ENCODE measurements at regions not wholly inside any gene's neighbourhood (a gene's known extent, or its start where the extent isn't known, plus 50 kb on each side); places are given as distances from the start of the nearest gene placed in this dataset.

DNA sequence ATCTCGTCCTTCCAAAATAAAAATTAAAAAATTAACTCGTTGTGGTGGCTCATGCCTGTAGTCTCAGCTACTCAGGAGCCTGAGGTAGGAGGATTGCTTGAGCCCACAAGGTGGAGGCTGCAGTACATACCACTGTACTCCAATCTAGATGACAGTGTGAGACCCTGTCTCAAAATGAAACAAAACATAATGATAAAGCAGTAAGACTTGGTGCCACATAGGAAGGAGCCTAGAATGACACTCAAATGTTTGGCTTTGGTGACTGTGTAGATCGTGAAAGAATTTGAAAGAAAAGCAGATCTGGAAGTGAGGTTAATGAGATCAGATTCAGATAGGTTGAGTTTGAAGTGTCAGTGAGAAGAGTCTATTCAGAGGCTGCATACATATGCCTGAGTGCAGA is 150.1 kb upstream of the ATP2B1 start:
- TF ChIP-seq, protein P1, sequence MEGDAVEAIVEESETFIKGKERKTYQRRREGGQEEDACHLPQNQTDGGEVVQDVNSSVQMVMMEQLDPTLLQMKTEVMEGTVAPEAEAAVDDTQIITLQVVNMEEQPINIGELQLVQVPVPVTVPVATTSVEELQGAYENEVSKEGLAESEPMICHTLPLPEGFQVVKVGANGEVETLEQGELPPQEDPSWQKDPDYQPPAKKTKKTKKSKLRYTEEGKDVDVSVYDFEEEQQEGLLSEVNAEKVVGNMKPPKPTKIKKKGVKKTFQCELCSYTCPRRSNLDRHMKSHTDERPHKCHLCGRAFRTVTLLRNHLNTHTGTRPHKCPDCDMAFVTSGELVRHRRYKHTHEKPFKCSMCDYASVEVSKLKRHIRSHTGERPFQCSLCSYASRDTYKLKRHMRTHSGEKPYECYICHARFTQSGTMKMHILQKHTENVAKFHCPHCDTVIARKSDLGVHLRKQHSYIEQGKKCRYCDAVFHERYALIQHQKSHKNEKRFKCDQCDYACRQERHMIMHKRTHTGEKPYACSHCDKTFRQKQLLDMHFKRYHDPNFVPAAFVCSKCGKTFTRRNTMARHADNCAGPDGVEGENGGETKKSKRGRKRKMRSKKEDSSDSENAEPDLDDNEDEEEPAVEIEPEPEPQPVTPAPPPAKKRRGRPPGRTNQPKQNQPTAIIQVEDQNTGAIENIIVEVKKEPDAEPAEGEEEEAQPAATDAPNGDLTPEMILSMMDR (IDR thresholded peaks at IDR 0.05; ENCODE audit: insufficient read depth, low read length, poor library complexity, severe bottlenecking) = no peak
- TF ChIP-seq EZH2phosphoT487 (conservative IDR thresholded peaks at IDR 0.05; ENCODE audit: low read length) = no peak
